Glutamatergic neuron (in vitro differentiated cells): ENCODE measurements at regions not wholly inside any gene's neighbourhood (a gene's known extent, or its start where the extent isn't known, plus 50 kb on each side); places are given as distances from the start of the nearest gene placed in this dataset.
"Not testable (repeated sequence)": the region's sequence is repeated elsewhere in the genome, so short reads cannot be mapped to it uniquely, and the experiment has no call there.

Experiments
- DNase-seq: peaks from one replicate; pipeline ENCODE4 v3.0.0; 2022
- H3K27ac Mint-ChIP-seq: one replicate; pipeline ENCODE4 v1.8.0; 2020; ENCODE audit warnings: mild to moderate bottlenecking, mixed read lengths, inconsistent platforms; ENCODE audit not compliant: unreplicated experiment
- H3K27me3 Mint-ChIP-seq: one replicate; pipeline ENCODE4 v1.8.0; 2020; ENCODE audit warnings: mild to moderate bottlenecking, moderate library complexity, mixed read lengths, inconsistent platforms; ENCODE audit not compliant: unreplicated experiment
- H3K36me3 Mint-ChIP-seq: one replicate; pipeline ENCODE4 v1.8.0; 2020; ENCODE audit warnings: mild to moderate bottlenecking, mixed read lengths, inconsistent platforms; ENCODE audit not compliant: unreplicated experiment
- H3K4me1 Mint-ChIP-seq: one replicate; pipeline ENCODE4 v1.8.0; 2020; ENCODE audit warnings: mild to moderate bottlenecking, low read depth, mixed read lengths, inconsistent platforms; ENCODE audit not compliant: unreplicated experiment
- H3K4me3 Mint-ChIP-seq: one replicate; pipeline ENCODE4 v1.8.0; 2020; ENCODE audit warnings: mild to moderate bottlenecking, mixed read lengths, inconsistent platforms; ENCODE audit not compliant: unreplicated experiment
- H3K9me3 Mint-ChIP-seq: one replicate; pipeline ENCODE4 v1.8.0; 2020; ENCODE audit warnings: mild to moderate bottlenecking, moderate library complexity, mixed read lengths, inconsistent platforms; ENCODE audit not compliant: unreplicated experiment
- TF ChIP-seq, protein P1 (sequence below): fragments of 200-600 bp; sonication (generic); IDR thresholded peaks from one replicate; pipeline ENCODE4 v1.5.0; 2021; ENCODE audit not compliant: partially characterized antibody, unreplicated experiment

DNA sequence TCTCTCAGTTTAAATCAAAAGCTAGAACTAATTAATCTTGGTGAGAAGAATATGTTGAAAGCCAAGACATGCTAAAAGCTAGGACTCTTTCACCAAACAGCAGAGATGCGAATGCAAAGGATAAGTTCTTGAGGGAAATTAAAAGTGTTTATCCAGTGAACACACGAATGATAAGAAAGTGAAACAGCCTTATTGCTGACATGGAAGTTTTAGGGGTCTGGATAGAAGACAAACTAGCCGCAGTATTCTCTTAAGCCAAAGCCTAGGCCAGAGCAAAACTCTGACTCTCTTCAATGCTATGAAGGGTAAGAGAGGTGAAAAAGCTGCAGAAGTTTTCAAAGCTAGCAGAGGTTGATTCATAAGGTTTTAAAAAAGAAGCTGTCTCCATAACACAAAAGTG lies 103.0 kb downstream of the UFM1 start:
- Mint-ChIP-seq H3K27ac (no peak overlapping the region), H3K9me3 (no peaks in the 10 kb centered on the region), H3K4me1 (no peaks in the 10 kb centered on the region), H3K27me3 (no peaks in the 10 kb centered on the region), H3K4me3 (no peak overlapping the region), H3K36me3 (no peaks in the 10 kb centered on the region)
- TF ChIP-seq, protein P1, sequence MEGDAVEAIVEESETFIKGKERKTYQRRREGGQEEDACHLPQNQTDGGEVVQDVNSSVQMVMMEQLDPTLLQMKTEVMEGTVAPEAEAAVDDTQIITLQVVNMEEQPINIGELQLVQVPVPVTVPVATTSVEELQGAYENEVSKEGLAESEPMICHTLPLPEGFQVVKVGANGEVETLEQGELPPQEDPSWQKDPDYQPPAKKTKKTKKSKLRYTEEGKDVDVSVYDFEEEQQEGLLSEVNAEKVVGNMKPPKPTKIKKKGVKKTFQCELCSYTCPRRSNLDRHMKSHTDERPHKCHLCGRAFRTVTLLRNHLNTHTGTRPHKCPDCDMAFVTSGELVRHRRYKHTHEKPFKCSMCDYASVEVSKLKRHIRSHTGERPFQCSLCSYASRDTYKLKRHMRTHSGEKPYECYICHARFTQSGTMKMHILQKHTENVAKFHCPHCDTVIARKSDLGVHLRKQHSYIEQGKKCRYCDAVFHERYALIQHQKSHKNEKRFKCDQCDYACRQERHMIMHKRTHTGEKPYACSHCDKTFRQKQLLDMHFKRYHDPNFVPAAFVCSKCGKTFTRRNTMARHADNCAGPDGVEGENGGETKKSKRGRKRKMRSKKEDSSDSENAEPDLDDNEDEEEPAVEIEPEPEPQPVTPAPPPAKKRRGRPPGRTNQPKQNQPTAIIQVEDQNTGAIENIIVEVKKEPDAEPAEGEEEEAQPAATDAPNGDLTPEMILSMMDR = no peak
- DNase-seq = no peak

DNA sequence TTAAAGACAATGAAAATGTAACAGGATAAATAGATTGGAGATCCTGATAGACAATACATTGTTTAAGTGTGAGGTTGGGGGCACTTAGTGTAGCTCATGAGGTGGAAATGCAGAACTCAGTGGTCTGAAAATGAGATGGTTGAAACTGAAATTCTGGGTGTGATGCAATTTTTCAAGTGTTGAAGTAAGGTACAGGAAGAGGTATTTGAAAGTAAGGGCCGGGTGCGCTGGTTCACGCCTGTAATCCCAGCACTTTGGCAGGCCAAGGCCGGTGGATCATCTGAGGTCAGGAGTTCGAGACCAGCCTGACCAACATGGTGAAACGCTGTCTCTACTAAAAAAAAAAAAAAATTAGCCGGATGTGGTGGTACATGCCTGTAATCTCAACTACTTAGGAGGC lies 113.0 kb downstream of the UFM1 start:
- DNase-seq = no peak
- TF ChIP-seq, protein P1 = no peak
- H3K27me3 Mint-ChIP-seq = no peaks in the 10 kb centered on the region
- H3K4me1 Mint-ChIP-seq = no peaks in the 10 kb centered on the region
- peaks cover 10% of the 10 kb centered on the region for H3K36me3 Mint-ChIP-seq
- H3K9me3 Mint-ChIP-seq = peaks cover 4% of the 10 kb centered on the region
- H3K27ac Mint-ChIP-seq = no peak overlapping the region
- no peak overlapping the region for H3K4me3 Mint-ChIP-seq

DNA sequence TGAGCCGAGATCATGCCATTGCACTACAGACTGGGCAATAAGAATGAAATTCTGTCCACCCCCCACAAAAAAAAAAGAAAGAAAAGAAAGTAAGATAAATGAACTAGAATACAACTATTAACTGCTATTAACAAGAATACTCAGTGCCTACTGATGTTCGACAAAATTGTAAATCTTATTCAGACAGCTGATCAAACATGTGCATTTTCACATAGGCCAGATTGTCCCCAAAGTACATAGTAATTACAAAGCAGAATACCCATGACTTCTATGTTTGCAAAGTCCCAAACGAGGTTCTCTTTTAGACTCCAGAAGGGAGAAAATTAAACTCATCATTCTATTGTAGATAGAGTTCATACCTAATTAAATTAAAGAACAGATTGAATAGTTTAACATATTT lies 113.4 kb downstream of the UFM1 start:
- H3K9me3 Mint-ChIP-seq = peaks cover 4% of the 10 kb centered on the region
- DNase-seq = no peak
- H3K4me3 Mint-ChIP-seq = no peak overlapping the region
- H3K36me3 Mint-ChIP-seq = peaks cover 10% of the 10 kb centered on the region
- no peaks in the 10 kb centered on the region for H3K27me3 Mint-ChIP-seq
- no peak overlapping the region for H3K27ac Mint-ChIP-seq
- TF ChIP-seq, protein P1 = no peak
- H3K4me1 Mint-ChIP-seq = no peaks in the 10 kb centered on the region

DNA sequence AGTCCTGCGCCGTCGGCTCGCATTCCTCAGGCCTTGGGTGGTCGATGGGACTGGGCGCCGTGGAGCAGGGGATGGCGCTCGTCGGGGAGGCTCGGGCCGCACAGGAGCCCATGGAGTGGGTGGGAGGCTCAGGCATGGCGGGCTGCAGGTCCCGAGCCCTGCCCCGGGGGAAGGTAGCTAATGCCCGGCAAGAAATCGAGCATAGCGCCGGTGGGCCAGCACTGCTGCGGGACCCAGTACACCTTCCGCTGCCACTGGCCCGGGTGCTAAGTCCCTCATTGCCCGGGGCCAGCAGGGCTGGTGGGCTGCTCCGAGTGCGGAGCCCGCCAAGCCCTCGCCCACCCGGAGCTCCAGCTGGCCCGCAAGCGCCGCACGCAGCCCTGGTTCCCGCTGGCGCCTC lies 122.8 kb downstream of the UFM1 start:
- not testable (repeated sequence) for H3K4me1 Mint-ChIP-seq, H3K4me3 Mint-ChIP-seq, H3K9me3 Mint-ChIP-seq, H3K27ac Mint-ChIP-seq, H3K27me3 Mint-ChIP-seq, H3K36me3 Mint-ChIP-seq, DNase-seq

DNA sequence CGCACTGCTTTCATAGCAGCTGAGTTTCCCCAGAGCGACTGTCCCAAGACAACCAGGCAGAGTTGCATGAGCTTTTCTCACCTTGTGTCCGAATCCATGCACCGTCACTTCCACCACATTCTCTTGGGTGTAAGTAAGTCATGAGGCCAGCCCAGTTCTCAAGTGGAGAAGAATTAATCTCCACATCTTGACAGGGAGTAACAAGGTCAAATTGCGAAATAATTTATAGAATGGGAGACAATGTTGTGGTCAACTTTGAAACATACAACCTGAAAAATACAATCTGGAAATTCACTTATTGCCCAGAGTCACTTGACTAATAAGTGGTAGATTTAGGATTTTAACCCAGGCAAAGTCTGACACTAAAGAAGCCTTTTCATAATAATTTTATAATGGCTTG lies 123.7 kb downstream of the UFM1 start:
- Mint-ChIP-seq H3K27ac (no peak overlapping the region), H3K4me3 (no peak overlapping the region), H3K9me3 (no peaks in the 10 kb centered on the region), H3K4me1 (no peaks in the 10 kb centered on the region), H3K27me3 (no peaks in the 10 kb centered on the region), H3K36me3 (no peaks in the 10 kb centered on the region)
- TF ChIP-seq, protein P1 = no peak
- no peak for DNase-seq

DNA sequence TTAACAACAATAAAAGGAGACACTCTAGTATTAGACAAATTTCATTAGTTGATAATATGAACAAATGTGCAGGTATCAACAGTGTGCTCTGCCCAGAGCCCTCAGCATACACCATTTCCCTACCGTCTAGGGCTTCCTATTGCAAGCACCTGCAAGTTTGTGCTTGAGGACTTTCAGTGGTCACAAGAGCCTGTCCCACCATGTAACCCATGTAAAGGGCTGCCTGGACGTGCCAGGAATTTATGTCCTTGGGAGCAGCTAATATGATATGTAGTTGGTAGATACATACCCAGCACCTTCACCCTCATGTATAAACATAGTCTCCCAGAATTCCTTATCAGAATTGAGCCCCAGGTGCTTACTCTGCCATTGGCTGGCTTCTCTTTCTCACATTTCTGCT lies 128.0 kb downstream of the UFM1 start:
- no peaks in the 10 kb centered on the region for H3K4me1 Mint-ChIP-seq
- no peak overlapping the region for H3K4me3 Mint-ChIP-seq
- no peaks in the 10 kb centered on the region for H3K36me3 Mint-ChIP-seq
- TF ChIP-seq, protein P1 = no peak
- H3K27ac Mint-ChIP-seq = no peak overlapping the region
- H3K27me3 Mint-ChIP-seq = no peaks in the 10 kb centered on the region
- no peaks in the 10 kb centered on the region for H3K9me3 Mint-ChIP-seq
- no peak for DNase-seq
